ENCODE measurements at regions not wholly inside any gene's neighbourhood (a gene's known extent, or its start where the extent isn't known, plus 50 kb on each side); places are given as distances from the start of the nearest gene placed in this dataset.

- H3K4me3 ChIP-seq (ENCODE audit: low read depth, low read length): no peak overlapping the region
- no peak for TF ChIP-seq CTCF (IDR thresholded peaks at IDR 0.05; ENCODE audit: borderline replicate concordance, insufficient read depth, low read depth, low read length)
These were observed 1026.6 kb upstream of the MAP3K7 start for GRCh38 chr6:91613481-91613880.

DNA sequence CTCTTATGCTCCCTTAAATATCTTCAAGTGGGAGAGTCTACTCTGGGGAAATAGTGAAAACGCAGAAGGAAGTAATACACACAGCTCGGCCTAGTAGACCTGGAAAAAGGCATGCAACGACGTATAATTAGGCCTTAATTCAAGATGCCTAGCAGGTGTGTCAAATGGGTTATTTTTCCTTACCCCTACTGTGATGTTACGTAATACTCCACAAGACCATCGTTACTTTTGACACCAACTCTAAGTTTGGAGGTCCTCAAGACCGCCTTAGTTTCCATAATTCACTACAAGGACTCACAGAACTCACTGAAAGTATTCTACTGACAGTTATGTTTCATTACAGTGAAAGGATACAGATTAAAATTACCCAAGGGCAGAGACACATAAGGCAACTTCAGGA is 1024.3 kb upstream of the MAP3K7 start:
- no peak for TF ChIP-seq CTCF (IDR thresholded peaks at IDR 0.05; ENCODE audit: borderline replicate concordance, insufficient read depth, low read depth, low read length)
- no peak overlapping the region for H3K4me3 ChIP-seq (ENCODE audit: low read depth, low read length)

DNA sequence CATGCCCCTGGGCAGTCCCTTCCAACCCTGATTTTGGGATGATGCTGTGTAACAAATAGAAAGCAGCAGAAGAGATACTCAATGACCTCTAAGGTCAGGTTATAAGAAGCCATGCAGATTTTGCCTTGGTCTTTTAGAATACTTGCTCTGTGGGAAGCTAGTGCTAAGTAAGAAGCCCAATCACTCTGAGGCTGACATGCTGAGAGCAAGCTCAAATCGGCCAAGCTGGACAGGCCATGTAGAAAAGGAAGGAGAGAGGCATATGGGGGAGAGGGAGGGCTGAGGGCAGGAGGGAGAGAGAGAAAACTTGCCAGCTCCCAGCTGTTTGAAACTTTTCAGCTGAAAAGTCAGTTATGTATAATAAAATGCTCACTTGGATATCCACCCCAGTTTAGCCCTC is 1021.6 kb upstream of the MAP3K7 start:
- TF ChIP-seq CTCF (IDR thresholded peaks at IDR 0.05; ENCODE audit: borderline replicate concordance, insufficient read depth, low read depth, low read length): no peak
- no peak overlapping the region for H3K4me3 ChIP-seq (ENCODE audit: low read depth, low read length)

- no peak overlapping the region for H3K4me3 ChIP-seq (ENCODE audit: low read depth, low read length)
- TF ChIP-seq CTCF (IDR thresholded peaks at IDR 0.05; ENCODE audit: borderline replicate concordance, insufficient read depth, low read depth, low read length): no peak
These were observed 1019.5 kb upstream of the MAP3K7 start for GRCh38 chr6:91606148-91606901.

DNA sequence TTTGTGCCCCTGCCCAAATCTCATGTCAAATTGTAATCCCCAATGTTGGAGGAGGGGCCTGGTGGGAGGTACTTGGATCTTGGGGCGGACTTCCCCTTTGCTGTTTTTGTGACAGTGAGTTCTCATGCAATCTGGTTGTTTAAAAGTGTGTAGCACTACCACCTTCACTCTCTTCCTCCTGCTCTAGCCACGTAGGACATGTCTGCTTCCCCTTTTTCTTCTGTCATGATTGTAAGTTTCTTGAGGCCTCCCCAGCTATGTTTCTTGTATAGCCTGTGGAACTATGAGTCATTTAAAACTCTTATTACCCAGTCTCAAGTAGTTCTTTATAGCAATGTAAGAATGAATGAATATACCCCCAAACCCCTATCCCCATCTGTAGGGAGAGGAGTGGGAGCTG is 1013.7 kb upstream of the MAP3K7 start:
- no peak overlapping the region for H3K4me3 ChIP-seq (ENCODE audit: low read depth, low read length)
- no peak for TF ChIP-seq CTCF (IDR thresholded peaks at IDR 0.05; ENCODE audit: borderline replicate concordance, insufficient read depth, low read depth, low read length)

- H3K4me3 ChIP-seq (ENCODE audit: low read depth, low read length): no peak overlapping the region
- TF ChIP-seq CTCF (IDR thresholded peaks at IDR 0.05; ENCODE audit: borderline replicate concordance, insufficient read depth, low read depth, low read length): no peak
These were observed 1003.3 kb upstream of the MAP3K7 start for GRCh38 chr6:91590191-91590590.

- TF ChIP-seq CTCF (IDR thresholded peaks at IDR 0.05; ENCODE audit: borderline replicate concordance, insufficient read depth, low read depth, low read length): no peak
- H3K4me3 ChIP-seq (ENCODE audit: low read depth, low read length): no peak overlapping the region
These were observed 993.8 kb upstream of the MAP3K7 start for GRCh38 chr6:91580635-91581034.

Data from GM12875 (cell line).